BLaER1 treated with 17β-estradiol and CSF1 and Interleukin-3, amounts not matched to agents 10 nM and 100 nM (cell line): ENCODE measurements at regions not wholly inside any gene's neighbourhood (a gene's known extent, or its start where the extent isn't known, plus 50 kb on each side); places are given as distances from the start of the nearest gene placed in this dataset.

Experiments
- H3K27ac ChIP-seq, 11 experiments: shearing (Covaris generic); formaldehyde crosslinking; 2 replicates each; pipeline ENCODE4 v1.8.1; 2022
- H3K27me3 ChIP-seq, 11 experiments: shearing (Covaris generic); formaldehyde crosslinking; 2 replicates each; pipeline ENCODE4 v1.8.1; 2022
- H3K36me3 ChIP-seq, 11 experiments: shearing (Covaris generic); formaldehyde crosslinking; 2 replicates each; pipeline ENCODE4 v1.8.1; 2022
- H3K4me1 ChIP-seq, 10 experiments: shearing (Covaris generic); formaldehyde crosslinking; 2 replicates each; pipeline ENCODE4 v1.8.1; 2022
- H3K4me2 ChIP-seq, 11 experiments: shearing (Covaris generic); formaldehyde crosslinking; 2 replicates each; pipeline ENCODE4 v1.8.1; 2022
- H3K4me3 ChIP-seq, 10 experiments: shearing (Covaris generic); formaldehyde crosslinking; 2 replicates each; pipeline ENCODE4 v1.8.1; 2022
- H3K9ac ChIP-seq, 11 experiments: shearing (Covaris generic); formaldehyde crosslinking; 2 replicates each; pipeline ENCODE4 v1.8.1; 2022
- H3K9me3 ChIP-seq, 11 experiments: shearing (Covaris generic); formaldehyde crosslinking; replicated peaks in 1 of 11; 2 replicates each; pipeline ENCODE4 v1.8.1; 2022
- H4K20me1 ChIP-seq, 11 experiments: shearing (Covaris generic); formaldehyde crosslinking; 2 replicates each; pipeline ENCODE4 v1.8.1; 2022
- Cebpa-rat ChIP-seq, 11 experiments: shearing (Covaris generic); IDR thresholded peaks; 2 replicates each; pipeline ENCODE4 v1.8.1; 2022

- no peak overlapping the region for H3K9ac ChIP-seq
- TF ChIP-seq Cebpa-rat (IDR thresholded peaks at IDR 0.05), result no peak
- H3K27me3 ChIP-seq, result no peaks in the 10 kb centered on the region
- H3K4me3 ChIP-seq, result no peak overlapping the region
- H3K9me3 ChIP-seq, result no peaks in the 10 kb centered on the region
- no peaks in the 10 kb centered on the region for H3K4me1 ChIP-seq
- no peaks in the 10 kb centered on the region for H3K36me3 ChIP-seq
- H3K27ac ChIP-seq, result no peak overlapping the region
- H4K20me1 ChIP-seq, result no peaks in the 10 kb centered on the region
- H3K4me2 ChIP-seq, result no peak overlapping the region
Measured at GRCh38 chrX:121208563-121208962, 161.2 kb downstream of the GLUD2 start.

DNA sequence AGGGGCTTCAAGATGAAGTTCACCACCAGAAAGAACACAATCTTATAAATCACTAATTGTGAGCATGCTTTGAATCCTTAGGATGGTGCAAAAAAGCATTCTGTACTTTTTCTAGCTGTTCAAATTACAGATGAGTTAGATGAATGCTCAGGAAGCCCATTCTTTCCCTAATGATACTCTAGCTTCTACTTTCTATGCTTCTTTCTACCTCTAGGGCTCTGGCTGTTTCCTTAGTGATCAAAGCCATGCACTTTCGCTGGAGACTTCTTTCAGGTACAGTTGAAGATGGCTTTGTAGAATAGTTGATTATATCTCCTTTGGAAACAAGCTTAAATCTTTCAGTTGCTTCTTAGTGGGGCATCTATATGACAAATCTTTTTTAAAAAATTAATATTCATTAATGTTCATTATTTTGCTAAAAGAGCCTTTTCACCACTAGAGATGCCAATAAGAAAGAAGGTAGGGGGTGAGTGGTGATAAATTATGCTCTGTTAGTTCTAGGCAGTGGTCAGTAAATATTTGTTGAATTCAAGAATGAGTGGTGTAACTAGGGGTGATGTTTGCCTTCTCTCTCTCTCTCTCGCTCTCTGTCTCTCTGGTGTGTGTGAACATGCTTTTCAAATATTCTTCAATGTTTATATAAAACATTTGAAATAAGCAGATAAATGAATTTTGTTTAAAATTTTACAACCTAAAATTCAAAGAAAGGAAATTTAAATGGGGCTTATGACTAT, 169.4 kb downstream of the GLUD2 start:
- no peak overlapping the region for H3K4me2 ChIP-seq
- no peak overlapping the region for H3K4me3 ChIP-seq
- no peaks in the 10 kb centered on the region for H3K36me3 ChIP-seq
- no peaks in the 10 kb centered on the region for H3K27me3 ChIP-seq
- H3K9me3 ChIP-seq, result no peaks in the 10 kb centered on the region
- H3K4me1 ChIP-seq, result no peaks in the 10 kb centered on the region
- no peak overlapping the region for H3K9ac ChIP-seq
- no peaks in the 10 kb centered on the region for H4K20me1 ChIP-seq
- H3K27ac ChIP-seq, result no peak overlapping the region
- no peak for TF ChIP-seq Cebpa-rat (IDR thresholded peaks at IDR 0.05)

DNA sequence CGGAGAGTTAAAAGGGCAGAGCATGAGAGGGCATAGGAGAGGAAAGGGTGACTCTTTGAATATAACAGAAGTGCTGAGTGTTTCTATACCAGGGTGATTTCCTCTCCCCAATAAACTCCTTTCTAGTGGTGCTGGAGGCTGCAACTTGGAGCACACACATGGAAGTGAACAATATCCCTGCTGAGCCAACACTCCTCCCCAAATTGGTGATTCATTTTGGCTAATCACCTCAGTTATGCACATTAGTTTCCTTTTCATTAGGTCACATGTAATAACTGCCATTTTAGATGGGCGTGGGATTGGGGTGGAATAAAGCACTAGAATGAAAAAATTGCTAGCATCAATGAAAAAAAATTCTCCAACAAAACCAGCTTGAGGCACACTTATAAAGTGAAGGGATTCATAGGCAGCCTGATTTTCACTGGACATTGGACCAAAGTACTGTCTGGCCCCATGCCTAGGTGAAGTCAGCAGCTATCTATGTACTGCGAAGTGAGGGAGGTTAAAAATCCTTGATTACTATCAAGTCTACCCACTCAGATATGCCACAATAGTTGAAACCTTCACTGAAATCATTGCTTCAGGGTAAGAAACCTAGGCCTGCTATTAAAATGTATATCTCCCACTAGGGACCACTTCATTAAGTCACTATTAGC, 174.0 kb downstream of the GLUD2 start:
- Histone ChIP-seq H3K9me3 (peaks cover 0 to 3% (median 0%) of the 10 kb centered on the region in 11 experiments; a peak in 1 of 22 replicates), H3K9ac (no peak overlapping the region), H3K4me3 (no peak overlapping the region), H3K27me3 (no peaks in the 10 kb centered on the region), H3K4me2 (no peak overlapping the region), H4K20me1 (no peaks in the 10 kb centered on the region), H3K27ac (no peak overlapping the region), H3K4me1 (no peaks in the 10 kb centered on the region), H3K36me3 (no peaks in the 10 kb centered on the region)
- no peak for TF ChIP-seq Cebpa-rat (IDR thresholded peaks at IDR 0.05)

GRCh38 chrX:121227888-121228287, 180.5 kb downstream of the GLUD2 start:
- Histone ChIP-seq H3K36me3 (no peaks in the 10 kb centered on the region), H3K9me3 (peaks cover 0 to 3% (median 0%) of the 10 kb centered on the region in 11 experiments; a peak in 1 of 22 replicates), H3K4me3 (no peak overlapping the region), H3K4me2 (no peak overlapping the region), H3K9ac (no peak overlapping the region), H3K27ac (no peak overlapping the region), H3K4me1 (no peaks in the 10 kb centered on the region), H3K27me3 (no peaks in the 10 kb centered on the region), H4K20me1 (no peaks in the 10 kb centered on the region)
- TF ChIP-seq Cebpa-rat (IDR thresholded peaks at IDR 0.05), result no peak

DNA sequence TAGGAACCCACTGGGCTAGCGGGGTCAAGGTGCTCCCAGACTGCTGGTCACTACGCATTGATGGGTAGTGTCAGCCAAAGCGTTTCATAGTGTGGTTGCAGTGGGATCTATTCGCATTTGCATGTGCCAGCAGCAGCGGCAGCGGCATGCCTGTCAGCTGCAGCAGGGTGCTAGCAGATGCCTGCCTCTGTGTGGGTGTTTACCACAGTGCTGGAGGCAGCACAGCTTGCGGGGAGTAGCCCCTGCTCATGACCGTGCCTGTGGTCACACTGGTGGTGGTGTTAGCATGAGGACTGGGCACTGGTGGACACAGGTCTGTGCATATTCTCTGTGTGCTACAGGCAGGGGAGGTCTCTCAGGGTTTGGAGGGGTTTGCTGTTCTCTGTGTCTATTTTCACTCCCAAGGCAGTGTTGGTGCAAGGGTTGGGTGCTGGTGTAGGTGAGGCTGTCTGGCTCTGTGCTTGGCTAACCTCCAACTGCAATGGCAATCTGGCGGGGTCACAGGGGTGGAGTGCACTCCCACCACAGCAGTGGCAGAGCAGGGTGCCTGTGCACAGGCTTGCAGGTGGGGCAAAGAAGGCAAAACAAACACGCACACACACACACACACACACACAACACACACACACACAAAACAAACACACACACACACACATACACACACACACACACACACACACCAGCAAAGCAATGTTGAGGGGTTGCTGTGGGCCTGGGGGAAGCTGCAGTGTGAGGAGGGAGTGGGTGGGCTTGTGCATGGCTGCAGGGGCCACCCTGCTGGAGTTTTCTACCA, 184.4 kb downstream of the GLUD2 start:
- Histone ChIP-seq H3K4me1 (no peaks in the 10 kb centered on the region), H3K9me3 (no peaks in the 10 kb centered on the region), H3K4me2 (no peak overlapping the region), H3K27me3 (no peaks in the 10 kb centered on the region), H3K9ac (no peak overlapping the region), H3K27ac (no peak overlapping the region), H4K20me1 (no peaks in the 10 kb centered on the region), H3K36me3 (no peaks in the 10 kb centered on the region), H3K4me3 (no peak overlapping the region)
- TF ChIP-seq Cebpa-rat (IDR thresholded peaks at IDR 0.05), result no peak

- TF ChIP-seq Cebpa-rat (IDR thresholded peaks at IDR 0.05), result no peak
- H4K20me1 ChIP-seq, result no peaks in the 10 kb centered on the region
- no peak overlapping the region for H3K4me3 ChIP-seq
- no peak overlapping the region for H3K4me2 ChIP-seq
- no peak overlapping the region for H3K27ac ChIP-seq
- H3K9ac ChIP-seq, result no peak overlapping the region
- H3K9me3 ChIP-seq, result no peaks in the 10 kb centered on the region
- no peaks in the 10 kb centered on the region for H3K27me3 ChIP-seq
- H3K36me3 ChIP-seq, result no peaks in the 10 kb centered on the region
- H3K4me1 ChIP-seq, result no peaks in the 10 kb centered on the region
Measured at GRCh38 chrX:121236040-121236439, 188.6 kb downstream of the GLUD2 start.

GRCh38 chrX:121238093-121238492, 190.7 kb downstream of the GLUD2 start:
- no peak for TF ChIP-seq Cebpa-rat (IDR thresholded peaks at IDR 0.05)
- no peak overlapping the region for H3K27ac ChIP-seq
- H3K4me1 ChIP-seq, result no peaks in the 10 kb centered on the region
- no peaks in the 10 kb centered on the region for H3K9me3 ChIP-seq
- H3K4me3 ChIP-seq, result no peak overlapping the region
- no peaks in the 10 kb centered on the region for H4K20me1 ChIP-seq
- H3K9ac ChIP-seq, result no peak overlapping the region
- no peaks in the 10 kb centered on the region for H3K36me3 ChIP-seq
- no peak overlapping the region for H3K4me2 ChIP-seq
- no peaks in the 10 kb centered on the region for H3K27me3 ChIP-seq

DNA sequence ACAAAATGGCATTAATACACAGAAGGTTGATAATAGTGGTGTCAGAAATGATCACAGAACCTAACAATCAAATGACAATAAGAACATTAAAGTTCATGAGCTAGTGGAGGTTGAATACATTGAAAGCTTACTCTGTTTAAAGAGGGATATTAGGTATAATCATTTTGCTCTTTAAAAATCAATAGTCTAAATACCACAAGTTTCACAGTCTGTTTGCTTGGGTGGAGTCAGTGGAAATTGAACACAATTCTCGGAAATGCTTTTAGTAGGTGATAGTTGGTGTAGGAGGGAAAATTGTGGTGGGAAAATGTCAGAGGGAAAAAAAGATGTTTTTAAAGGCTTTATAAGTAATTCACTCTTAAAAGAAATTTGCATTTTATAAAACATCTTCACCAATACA, 197.1 kb downstream of the GLUD2 start:
- Histone ChIP-seq H3K4me1 (no peaks in the 10 kb centered on the region), H3K27me3 (no peaks in the 10 kb centered on the region), H3K4me3 (no peak overlapping the region), H3K9me3 (no peaks in the 10 kb centered on the region), H3K27ac (no peak overlapping the region), H3K36me3 (no peaks in the 10 kb centered on the region), H3K9ac (no peak overlapping the region), H3K4me2 (no peak overlapping the region), H4K20me1 (no peaks in the 10 kb centered on the region)
- no peak for TF ChIP-seq Cebpa-rat (IDR thresholded peaks at IDR 0.05)

DNA sequence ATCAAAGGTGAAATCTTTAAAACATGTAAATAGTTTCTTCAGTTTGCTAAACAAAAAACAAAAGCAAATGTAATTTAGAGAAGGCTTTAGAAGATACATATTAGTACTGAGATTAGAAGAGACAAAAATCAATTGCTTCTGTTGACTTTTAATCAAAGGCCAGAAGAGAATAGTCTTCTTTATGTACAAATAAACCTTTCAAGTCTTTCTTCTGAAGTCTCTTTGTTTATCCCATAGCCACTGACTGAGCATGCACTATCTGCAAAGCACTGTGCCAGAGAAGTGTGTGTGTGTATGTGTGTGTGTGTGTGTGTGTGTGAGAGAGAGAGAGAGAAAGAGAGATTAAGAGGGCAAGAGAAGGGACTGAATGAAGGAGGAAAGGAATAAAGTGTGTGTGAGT, 198.4 kb downstream of the GLUD2 start:
- H3K27me3 ChIP-seq, result no peaks in the 10 kb centered on the region
- no peak overlapping the region for H3K4me2 ChIP-seq
- H3K36me3 ChIP-seq, result no peaks in the 10 kb centered on the region
- no peaks in the 10 kb centered on the region for H3K4me1 ChIP-seq
- no peak overlapping the region for H3K27ac ChIP-seq
- no peak overlapping the region for H3K9ac ChIP-seq
- no peak for TF ChIP-seq Cebpa-rat (IDR thresholded peaks at IDR 0.05)
- H3K4me3 ChIP-seq, result no peak overlapping the region
- H4K20me1 ChIP-seq, result no peaks in the 10 kb centered on the region
- peaks cover 0 to under 1% (median 0%) of the 10 kb centered on the region in 11 experiments; a peak in 1 of 22 replicates for H3K9me3 ChIP-seq
